ENCODE measurements at regions not wholly inside any gene's neighbourhood (a gene's known extent, or its start where the extent isn't known, plus 50 kb on each side); places are given as distances from the start of the nearest gene placed in this dataset.
"Not testable (repeated sequence)": the region's sequence is repeated elsewhere in the genome, so short reads cannot be mapped to it uniquely, and the experiment has no call there.

DNA sequence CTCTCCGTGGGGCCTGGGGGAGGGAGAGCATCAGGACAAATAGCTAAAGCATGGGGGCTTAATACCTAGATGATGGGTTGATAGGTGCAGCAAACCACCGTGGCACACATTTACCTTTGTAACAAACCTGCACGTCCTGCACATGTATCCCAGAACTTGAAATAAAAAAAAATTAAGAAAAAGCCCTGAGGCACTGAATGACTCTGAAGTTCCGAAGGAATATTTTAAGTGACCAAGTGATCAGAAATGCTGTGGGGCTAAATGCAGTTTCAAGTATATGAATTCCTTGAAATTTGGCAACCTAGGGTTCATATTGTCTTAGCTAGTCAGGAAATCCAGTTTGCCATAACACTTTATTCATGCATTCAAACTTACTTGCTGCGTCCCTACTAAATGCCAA, 127.5 kb downstream of the MC4R start:
- Histone ChIP-seq H3K9me3 (ENCODE audit: control insufficient read depth, insufficient read depth, low read length) (no peaks in the 10 kb centered on the region), H3K4me1 (ENCODE audit: insufficient read depth, low read length) (no peaks in the 10 kb centered on the region), H3K9ac (ENCODE audit: low read depth, low read length) (no peak overlapping the region), H3K36me3 (ENCODE audit: insufficient read depth, low read length) (no peaks in the 10 kb centered on the region)

DNA sequence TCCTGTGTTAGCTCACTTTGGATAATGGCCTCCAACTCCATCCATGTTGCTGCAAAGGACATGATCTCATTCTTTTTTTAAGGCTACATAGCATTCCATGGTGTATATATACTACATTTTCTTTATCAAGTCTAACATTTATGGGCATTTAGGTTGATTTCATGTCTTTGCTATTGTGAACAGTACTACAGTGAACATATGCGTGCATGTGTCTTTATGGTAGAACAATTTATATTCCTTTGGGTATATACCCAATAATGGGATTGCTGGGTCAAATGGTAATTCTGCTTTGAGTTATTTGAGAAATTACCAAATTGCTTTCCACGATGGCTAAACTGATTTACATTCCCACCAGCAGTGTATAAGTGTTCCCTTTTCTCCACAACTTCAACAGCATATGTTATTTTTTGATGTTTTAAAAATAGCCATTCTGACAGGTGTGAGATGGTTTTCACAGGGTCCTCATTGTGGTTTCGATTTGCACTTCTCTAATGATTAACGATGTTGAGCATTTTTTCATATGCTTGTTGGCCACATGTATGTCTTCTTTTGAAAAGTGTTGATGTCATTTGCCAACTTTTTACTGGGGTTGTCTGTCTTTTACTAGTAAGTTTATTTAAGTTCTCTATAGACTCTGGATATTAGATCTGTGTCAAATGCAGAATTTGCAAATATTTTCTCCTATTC, 133.4 kb downstream of the MC4R start:
- H3K36me3 ChIP-seq (ENCODE audit: insufficient read depth, low read length); H3K9ac ChIP-seq (ENCODE audit: low read depth, low read length); H3K9me3 ChIP-seq (ENCODE audit: control insufficient read depth, insufficient read depth, low read length); H3K4me1 ChIP-seq (ENCODE audit: insufficient read depth, low read length): not testable (repeated sequence)

DNA sequence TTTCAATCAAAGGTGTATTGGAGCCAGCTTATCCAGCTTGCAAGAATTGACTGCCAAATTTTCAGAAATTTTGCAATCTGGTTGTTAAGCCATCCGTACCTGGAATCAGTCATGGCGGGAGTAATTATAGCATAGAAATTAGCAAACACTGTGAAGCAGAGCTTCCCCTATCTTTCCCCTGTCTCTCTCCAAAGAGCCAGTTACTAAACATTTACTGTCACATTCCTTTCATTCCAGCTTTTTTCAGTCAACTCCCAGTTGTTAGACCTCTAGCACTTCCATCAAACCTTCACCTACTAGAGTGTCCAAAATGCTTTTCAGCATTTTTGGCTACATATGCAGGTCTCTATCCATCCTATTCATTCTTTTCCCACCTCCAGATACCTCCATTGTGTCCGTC, 137.4 kb downstream of the MC4R start:
- H3K9ac ChIP-seq (ENCODE audit: low read depth, low read length) = no peak overlapping the region
- H3K36me3 ChIP-seq (ENCODE audit: insufficient read depth, low read length) = no peaks in the 10 kb centered on the region
- no peaks in the 10 kb centered on the region for H3K9me3 ChIP-seq (ENCODE audit: control insufficient read depth, insufficient read depth, low read length)
- H3K4me1 ChIP-seq (ENCODE audit: insufficient read depth, low read length) = peaks cover 6% of the 10 kb centered on the region; the same call in 1 of the 2 replicates

DNA sequence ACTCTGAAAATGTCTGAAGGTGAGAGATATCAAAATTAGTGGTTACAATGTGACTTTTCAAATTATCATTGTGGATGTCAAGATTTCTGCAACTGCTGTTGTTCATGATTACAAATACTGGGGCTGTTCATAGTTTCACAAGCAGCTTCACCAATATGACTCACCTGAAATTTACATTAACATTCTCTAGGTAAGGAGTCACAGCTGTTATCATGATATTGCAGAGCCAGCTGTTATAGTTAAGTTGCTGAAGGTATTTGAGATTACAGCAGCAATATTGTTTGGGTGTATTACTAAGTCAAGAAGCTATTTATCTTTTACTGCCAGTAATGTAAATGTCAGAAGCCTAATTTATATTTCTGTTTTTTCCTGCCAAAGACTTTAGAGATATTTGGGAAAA, 140.0 kb downstream of the MC4R start:
- no peaks in the 10 kb centered on the region for H3K36me3 ChIP-seq (ENCODE audit: insufficient read depth, low read length)
- no peaks in the 10 kb centered on the region for H3K9me3 ChIP-seq (ENCODE audit: control insufficient read depth, insufficient read depth, low read length)
- H3K4me1 ChIP-seq (ENCODE audit: insufficient read depth, low read length) = peaks cover 6% of the 10 kb centered on the region; the same call in 1 of the 2 replicates
- H3K9ac ChIP-seq (ENCODE audit: low read depth, low read length) = no peak overlapping the region

DNA sequence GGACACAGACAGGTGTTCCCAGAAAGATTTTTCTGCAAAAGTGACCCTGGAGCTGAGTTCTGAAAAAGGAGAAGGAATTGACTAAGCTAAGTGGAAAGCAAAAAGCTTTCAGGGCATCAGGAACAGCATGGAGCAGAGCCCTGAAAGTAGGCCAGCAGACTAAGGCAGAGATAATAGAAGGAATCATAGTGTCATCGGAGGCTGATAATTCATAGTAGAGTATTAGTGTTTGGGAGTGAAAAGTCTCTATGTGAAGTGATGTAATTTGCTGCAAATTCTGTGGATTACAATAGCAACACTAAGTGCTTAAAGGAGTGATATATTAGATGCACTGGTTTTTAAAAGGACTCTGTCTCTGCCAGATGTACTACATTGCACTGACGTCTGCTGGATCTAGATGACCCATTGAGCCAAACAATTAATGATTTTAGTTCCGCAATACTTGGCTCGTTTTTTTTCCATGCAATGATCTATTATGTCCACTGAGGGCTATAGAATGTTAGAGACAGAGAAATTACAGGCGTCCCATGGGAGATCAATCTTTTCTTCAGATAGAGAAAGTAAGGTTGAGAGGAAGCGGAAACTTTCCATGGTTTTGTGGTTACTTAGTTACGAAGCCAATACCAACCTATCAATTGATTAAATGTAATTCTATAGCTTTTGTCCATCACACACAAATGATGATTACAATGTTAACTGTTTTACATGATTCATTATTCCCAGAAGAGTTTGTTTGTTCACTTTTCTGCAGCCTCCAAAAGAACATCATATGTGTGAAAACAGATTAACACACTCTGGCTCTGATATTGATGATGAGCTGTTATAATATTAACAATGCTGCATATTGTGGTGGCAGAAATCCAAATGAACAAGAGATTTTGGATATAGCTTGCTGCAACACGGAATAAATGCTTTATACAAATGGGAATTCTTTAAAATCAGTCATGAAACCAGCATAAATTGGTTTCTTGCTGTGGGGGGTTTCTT, 143.7 kb downstream of the MC4R start:
- no peaks in the 10 kb centered on the region for H3K4me1 ChIP-seq (ENCODE audit: insufficient read depth, low read length)
- H3K9ac ChIP-seq (ENCODE audit: low read depth, low read length) = no peak overlapping the region
- H3K36me3 ChIP-seq (ENCODE audit: insufficient read depth, low read length) = no peaks in the 10 kb centered on the region
- H3K9me3 ChIP-seq (ENCODE audit: control insufficient read depth, insufficient read depth, low read length) = no peaks in the 10 kb centered on the region

DNA sequence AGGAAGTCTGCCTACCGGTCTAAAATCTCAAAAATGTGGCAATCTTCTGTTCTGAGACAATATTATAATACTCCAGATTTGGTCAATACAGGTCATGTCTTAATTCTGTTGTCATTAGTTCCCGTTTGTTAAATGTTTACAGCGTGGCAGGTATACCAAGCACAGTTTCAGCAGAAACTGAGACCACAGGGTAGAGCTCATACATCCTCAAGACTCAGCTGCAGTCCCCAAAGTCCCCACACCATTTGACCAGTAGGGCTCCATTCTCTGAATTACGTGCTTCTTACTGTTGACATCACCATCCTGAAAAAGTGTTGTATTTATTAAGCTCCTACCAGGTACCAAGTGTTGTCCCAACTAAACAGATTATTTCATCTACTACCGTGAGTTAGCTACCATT, 157.1 kb downstream of the MC4R start:
- Histone ChIP-seq H3K9ac (ENCODE audit: low read depth, low read length) (no peak overlapping the region), H3K36me3 (ENCODE audit: insufficient read depth, low read length) (no peaks in the 10 kb centered on the region), H3K9me3 (ENCODE audit: control insufficient read depth, insufficient read depth, low read length) (no peaks in the 10 kb centered on the region), H3K4me1 (ENCODE audit: insufficient read depth, low read length) (no peaks in the 10 kb centered on the region)

DNA sequence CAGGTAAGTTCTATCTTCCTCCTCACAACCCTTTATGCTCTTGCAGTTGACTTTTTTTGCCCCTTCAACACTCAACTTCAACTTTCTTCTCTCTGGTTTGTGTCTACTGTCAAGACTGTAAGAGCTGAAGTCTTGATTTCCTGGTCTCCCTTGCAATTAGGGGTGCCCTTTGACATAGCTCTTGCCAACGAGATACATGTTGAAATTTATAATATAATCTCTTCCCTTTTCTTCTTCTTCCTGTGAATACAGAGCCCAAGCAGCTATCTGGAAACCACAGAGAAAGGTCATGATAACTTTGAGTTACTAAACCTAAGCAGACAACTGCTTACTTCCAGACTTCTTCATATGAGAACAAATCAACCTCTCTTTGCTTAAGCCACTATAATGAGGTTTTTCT, 163.5 kb downstream of the MC4R start:
- Histone ChIP-seq H3K4me1 (ENCODE audit: insufficient read depth, low read length) (no peaks in the 10 kb centered on the region), H3K36me3 (ENCODE audit: insufficient read depth, low read length) (no peaks in the 10 kb centered on the region), H3K9ac (ENCODE audit: low read depth, low read length) (no peak overlapping the region), H3K9me3 (ENCODE audit: control insufficient read depth, insufficient read depth, low read length) (no peaks in the 10 kb centered on the region)

DNA sequence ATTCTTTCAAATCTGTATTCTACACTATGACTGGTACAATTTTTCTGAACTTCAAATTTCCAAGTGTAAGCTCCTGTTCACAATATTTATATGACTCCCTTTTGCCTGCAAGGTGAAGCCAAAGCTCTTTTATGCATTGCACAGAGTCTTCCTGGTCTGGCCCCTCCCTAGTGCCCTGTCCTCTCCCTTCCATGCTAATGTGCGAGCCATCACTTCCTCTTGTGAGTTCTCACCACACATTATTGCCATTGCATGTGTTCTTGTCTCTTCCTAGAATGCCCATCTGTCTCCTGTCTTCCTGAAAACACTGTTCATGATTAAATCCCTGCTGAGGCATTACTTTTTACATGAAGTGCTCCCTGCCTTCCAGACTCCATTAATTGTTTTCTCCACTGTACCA, 169.9 kb downstream of the MC4R start:
- H3K36me3 ChIP-seq (ENCODE audit: insufficient read depth, low read length) = no peaks in the 10 kb centered on the region
- no peak overlapping the region for H3K9ac ChIP-seq (ENCODE audit: low read depth, low read length)
- no peaks in the 10 kb centered on the region for H3K4me1 ChIP-seq (ENCODE audit: insufficient read depth, low read length)
- H3K9me3 ChIP-seq (ENCODE audit: control insufficient read depth, insufficient read depth, low read length) = no peaks in the 10 kb centered on the region

DNA sequence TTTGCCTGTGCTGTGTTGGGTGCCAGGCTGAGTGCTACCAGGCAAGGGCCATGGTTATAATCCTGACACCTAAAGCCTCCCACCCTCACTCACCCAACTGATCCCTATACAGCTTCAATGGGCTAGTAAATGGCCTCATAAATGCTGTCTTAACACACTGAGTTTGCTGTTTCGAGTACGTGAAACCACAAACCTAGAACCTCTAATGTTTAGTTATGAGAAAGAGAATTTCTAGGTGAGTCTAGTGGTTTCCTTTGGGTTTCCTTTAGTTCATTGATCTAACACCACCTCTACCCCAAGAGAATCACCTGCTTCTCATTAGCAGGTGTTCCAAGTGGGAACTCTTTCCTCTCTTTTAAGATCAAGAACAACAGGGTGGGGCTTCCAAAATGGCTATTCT, 172.0 kb downstream of the MC4R start:
- Histone ChIP-seq H3K9ac (ENCODE audit: low read depth, low read length) (no peak overlapping the region), H3K4me1 (ENCODE audit: insufficient read depth, low read length) (no peaks in the 10 kb centered on the region), H3K36me3 (ENCODE audit: insufficient read depth, low read length) (no peaks in the 10 kb centered on the region), H3K9me3 (ENCODE audit: control insufficient read depth, insufficient read depth, low read length) (no peaks in the 10 kb centered on the region)

DNA sequence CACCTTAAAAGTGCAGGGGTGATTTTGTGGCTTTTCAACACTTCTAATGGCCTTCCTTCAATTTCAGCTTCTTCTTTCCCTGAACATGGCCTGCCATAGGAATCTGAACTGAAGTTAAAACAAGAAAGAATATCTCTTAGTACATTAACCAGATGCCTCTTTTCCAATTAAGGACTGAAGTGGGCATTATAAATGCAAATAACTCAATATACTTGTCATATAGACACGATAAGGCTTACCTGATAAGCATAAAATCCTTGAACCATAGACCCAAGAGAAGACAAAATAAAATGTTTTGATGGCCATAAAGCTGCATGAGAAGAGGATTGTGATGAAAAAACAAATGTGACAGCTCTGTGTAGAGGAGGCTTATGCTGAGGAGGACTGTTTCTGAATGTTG, 173.1 kb downstream of the MC4R start:
- H3K36me3 ChIP-seq (ENCODE audit: insufficient read depth, low read length) = no peaks in the 10 kb centered on the region
- no peaks in the 10 kb centered on the region for H3K9me3 ChIP-seq (ENCODE audit: control insufficient read depth, insufficient read depth, low read length)
- H3K9ac ChIP-seq (ENCODE audit: low read depth, low read length) = no peak overlapping the region
- H3K4me1 ChIP-seq (ENCODE audit: insufficient read depth, low read length) = no peaks in the 10 kb centered on the region

DNA sequence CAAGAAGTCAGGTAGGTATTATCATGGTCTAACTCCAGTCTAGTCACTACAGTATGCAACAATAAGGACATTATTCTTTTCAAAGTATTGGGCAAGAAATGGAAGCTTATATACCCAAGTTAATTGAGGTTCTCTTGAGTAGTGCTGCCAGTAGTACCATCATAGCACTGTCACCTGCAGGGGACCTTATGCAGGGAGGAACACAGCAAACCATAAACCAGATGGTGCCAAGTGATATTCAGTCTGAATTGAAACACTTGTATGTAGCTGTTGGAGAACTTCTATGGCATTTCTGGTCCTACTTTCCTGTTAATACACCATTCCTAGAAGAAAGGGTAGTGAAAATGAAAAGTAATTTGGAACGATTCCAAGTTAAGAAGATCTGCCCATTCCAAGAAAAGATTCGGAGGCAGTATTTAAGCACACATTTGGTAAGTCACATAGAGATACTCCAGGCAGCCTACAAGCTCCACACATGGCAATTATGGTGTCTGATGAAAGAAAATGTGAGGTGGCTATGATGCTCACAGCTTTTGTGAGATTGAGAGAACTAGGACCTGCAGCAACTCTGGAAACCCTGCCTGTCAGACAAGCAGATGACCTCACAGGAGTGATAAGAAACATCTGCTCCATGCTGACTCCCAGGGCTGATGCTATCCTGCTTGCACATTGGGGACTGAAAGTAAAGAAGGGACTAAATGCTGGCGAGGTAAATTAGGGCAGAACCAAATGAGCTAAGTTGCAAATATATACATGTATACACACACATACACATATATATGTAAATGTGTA, 174.7 kb downstream of the MC4R start:
- Histone ChIP-seq H3K36me3 (ENCODE audit: insufficient read depth, low read length) (no peaks in the 10 kb centered on the region), H3K9ac (ENCODE audit: low read depth, low read length) (no peak overlapping the region), H3K9me3 (ENCODE audit: control insufficient read depth, insufficient read depth, low read length) (no peaks in the 10 kb centered on the region), H3K4me1 (ENCODE audit: insufficient read depth, low read length) (no peaks in the 10 kb centered on the region; the same call in 1 of the 2 replicates)

DNA sequence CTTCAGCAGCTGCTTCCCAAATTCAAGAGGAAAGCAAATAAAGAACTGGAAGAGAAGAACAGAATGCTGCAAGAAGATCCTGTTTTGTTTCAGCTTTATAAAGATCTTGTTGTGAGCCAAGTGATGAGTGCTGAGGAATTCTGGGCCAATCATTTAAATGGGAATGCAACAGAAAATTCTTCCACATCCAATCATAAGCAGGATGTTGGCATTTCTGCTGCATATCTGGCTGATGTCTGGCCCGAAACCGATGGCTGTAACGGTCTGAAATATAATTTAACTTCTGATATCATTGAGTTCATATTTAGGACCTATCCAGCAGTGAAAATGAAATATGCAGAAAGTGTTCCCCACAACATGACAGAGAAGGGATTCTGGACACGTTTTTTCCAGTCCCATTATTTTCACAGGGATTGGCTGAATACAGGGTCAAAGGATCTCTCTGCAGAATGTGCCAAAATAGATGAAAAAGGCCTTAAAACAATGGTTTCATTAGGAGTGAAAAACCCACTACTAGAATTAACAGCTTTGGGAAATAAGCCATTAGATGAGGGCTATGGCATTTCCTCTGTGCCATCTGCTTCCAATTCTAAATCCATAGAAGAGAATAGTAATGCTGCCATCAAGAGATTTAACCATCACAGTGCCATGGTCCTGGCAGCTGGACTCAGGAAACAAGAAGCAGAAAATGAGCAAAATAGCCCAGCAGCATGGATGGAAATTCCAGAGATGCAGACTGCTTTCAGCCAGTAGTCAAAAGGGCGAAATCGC, 175.6 kb downstream of the MC4R start:
- Histone ChIP-seq H3K9me3 (ENCODE audit: control insufficient read depth, insufficient read depth, low read length) (no peaks in the 10 kb centered on the region), H3K4me1 (ENCODE audit: insufficient read depth, low read length) (no peaks in the 10 kb centered on the region; the same call in 1 of the 2 replicates), H3K9ac (ENCODE audit: low read depth, low read length) (no peak overlapping the region), H3K36me3 (ENCODE audit: insufficient read depth, low read length) (no peaks in the 10 kb centered on the region)

DNA sequence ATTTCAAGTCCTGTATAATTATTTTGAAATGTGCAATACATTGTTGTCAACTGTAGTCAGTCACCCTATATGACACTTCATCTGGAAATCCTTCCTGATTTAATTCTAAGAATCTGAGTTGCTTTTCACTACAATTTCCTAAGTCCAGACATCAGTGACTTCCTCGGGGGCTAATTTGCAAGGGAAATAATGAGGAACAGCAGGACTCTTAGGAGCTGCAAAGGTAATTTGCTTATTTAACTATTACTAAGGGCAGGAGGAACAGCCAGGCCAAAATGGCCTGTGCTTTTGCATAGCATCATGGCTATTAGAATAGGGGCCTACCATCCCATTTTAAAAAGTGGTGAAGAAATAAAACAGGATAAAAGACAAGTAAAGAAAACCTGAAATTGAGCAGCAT, 178.8 kb downstream of the MC4R start:
- H3K36me3 ChIP-seq (ENCODE audit: insufficient read depth, low read length) = no peaks in the 10 kb centered on the region

DNA sequence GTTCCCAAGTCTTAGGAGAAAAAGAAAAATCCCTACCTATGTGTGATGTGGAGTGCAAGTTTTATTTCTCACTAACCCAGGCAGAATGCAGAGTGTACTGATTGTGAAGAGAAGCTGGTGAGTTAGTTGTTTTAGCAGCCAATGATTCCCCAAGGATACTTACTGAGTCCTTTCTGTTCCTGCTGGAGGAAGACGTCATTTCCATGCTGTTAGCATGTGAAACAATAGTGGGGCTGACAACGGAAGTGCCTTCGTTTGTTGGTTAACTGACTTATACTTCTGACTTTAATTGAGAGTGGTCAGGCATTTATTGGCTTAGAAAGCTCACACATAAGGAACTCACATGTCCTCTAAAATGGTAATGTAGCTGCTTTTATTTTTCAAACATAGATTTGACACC, 180.6 kb downstream of the MC4R start:
- H3K9ac ChIP-seq (ENCODE audit: low read depth, low read length) = no peak overlapping the region
- no peaks in the 10 kb centered on the region for H3K9me3 ChIP-seq (ENCODE audit: control insufficient read depth, insufficient read depth, low read length)
- H3K36me3 ChIP-seq (ENCODE audit: insufficient read depth, low read length) = no peaks in the 10 kb centered on the region
- no peaks in the 10 kb centered on the region; the same call in 1 of the 2 replicates for H3K4me1 ChIP-seq (ENCODE audit: insufficient read depth, low read length)

More for the DNA sequence above, 178.8 kb downstream of the MC4R start:
- H3K4me1 ChIP-seq (ENCODE audit: insufficient read depth, low read length) = no peaks in the 10 kb centered on the region; the same call in 1 of the 2 replicates
- no peaks in the 10 kb centered on the region for H3K9me3 ChIP-seq (ENCODE audit: control insufficient read depth, insufficient read depth, low read length)
- no peak overlapping the region for H3K9ac ChIP-seq (ENCODE audit: low read depth, low read length)
